ENCODE measurements at regions not wholly inside any gene's neighbourhood (a gene's known extent, or its start where the extent isn't known, plus 50 kb on each side); places are given as distances from the start of the nearest gene placed in this dataset.

DNA sequence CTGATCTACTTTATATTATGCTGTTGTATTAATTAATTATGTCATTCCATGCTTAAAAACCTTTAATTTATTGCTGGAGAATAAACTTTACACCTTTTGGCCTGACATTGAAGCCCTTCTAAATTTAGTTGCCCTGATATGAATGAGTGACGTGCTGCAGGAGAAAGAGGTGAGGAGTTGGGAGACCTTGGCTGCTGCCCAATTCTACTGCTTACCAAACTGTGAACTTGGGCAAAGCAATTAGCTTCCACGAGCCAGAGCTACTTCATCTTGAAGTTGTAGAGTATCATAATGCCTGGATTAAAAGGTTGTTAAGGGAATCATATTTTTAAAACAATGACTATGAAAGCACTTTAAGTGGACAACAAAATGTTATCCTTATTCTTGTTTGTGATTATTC, 126.8 kb upstream of the DEPDC1 start:
- DNase-seq (ENCODE audit: low read depth in 1 of 2, low spot score in 1 of 2) (no peak), FAIRE-seq (no peak), ATAC-seq (no peak)
- H3K4me2 ChIP-seq: peak overlapping the region; percentile 22
- no peak overlapping the region for H3K27ac ChIP-seq
- CTCF ChIA-PET: no interaction called here
- H3K4me1 ChIP-seq: peaks cover 14% of the 10 kb centered on the region; the same call in 2 of the 3 replicates
- WGBS (ENCODE audit: missing lambda C conversion rate): 32% methylated on average over 2 of the region's 2 CpGs
- peaks cover 6% of the 10 kb centered on the region; the same call in 1 of the 3 replicates for H3K9me3 ChIP-seq
- no peak overlapping the region for H3K4me3 ChIP-seq
- POLR2A ChIA-PET: no interaction called here
- TF ChIP-seq CBX2 (IDR thresholded peaks at IDR 0.05; ENCODE audit: borderline replicate concordance, low read depth): no peak
- TF ChIP-seq ZSCAN20 (CRISPR knock-in tag; IDR thresholded peaks at IDR 0.05): no peak
- no peak for TF ChIP-seq HOXB5 (CRISPR knock-in tag; IDR thresholded peaks at IDR 0.05)
- TF ChIP-seq MYC (IDR thresholded peaks at IDR 0.05; ENCODE audit: borderline replicate concordance, low read length): no peak
- TF ChIP-seq SREBF2 (IDR thresholded peaks at IDR 0.05): no peak
- TF ChIP-seq NR3C1 (IDR thresholded peaks at IDR 0.05): no peak

DNA sequence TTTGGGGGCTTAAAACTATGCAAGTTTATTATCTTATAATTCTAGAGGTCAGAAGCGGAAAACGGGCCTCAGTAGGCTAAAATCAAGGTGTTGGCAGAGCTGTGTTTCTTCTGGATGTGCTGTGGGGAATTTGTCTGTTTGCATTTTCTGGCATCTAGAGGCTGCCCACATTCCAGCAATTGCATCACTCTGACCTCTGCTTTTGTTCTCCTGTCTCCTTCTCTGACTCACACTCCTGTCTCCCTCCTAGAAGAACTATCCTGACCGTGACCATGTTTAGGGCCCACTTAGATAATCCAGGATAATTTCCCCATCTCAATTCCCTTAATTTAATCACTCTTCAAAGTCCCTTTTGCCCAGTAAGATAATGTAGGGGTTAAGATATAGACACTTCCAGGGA, 127.4 kb upstream of the DEPDC1 start:
- FAIRE-seq: no peak
- H3K4me2 ChIP-seq: peak overlapping the region; percentile 22
- CTCF ChIA-PET: no interaction called here
- POLR2A ChIA-PET: no interaction called here
- peaks cover 14% of the 10 kb centered on the region; the same call in 2 of the 3 replicates for H3K4me1 ChIP-seq
- peaks cover 6% of the 10 kb centered on the region; the same call in 1 of the 3 replicates for H3K9me3 ChIP-seq
- ATAC-seq: peak; percentile 85 to 86
- peak; percentile 10 to 39 for DNase-seq (ENCODE audit: low read depth in 1 of 2, low spot score in 1 of 2)
- H3K27ac ChIP-seq: peak overlapping the region in 1 of 2 experiments; percentile 54; a peak in 3 of 6 replicates
- TF ChIP-seq ESRRA (IDR thresholded peaks at IDR 0.05; ENCODE audit: borderline replicate concordance, low read length) (no peak), CEBPB (IDR thresholded peaks at IDR 0.05) (peak; percentile 58 to 86; a peak in 3 of 4 replicates), FOSL2 (IDR thresholded peaks at IDR 0.05) (no peak), FOSL2 (CRISPR knock-in tag; IDR thresholded peaks at IDR 0.05) (peak; percentile 46; the same call in 1 of the 2 replicates), HOXB5 (CRISPR knock-in tag; IDR thresholded peaks at IDR 0.05) (no peak), PBX3 (IDR thresholded peaks at IDR 0.05) (no peak), ZFP36 (IDR thresholded peaks at IDR 0.05; ENCODE audit: borderline replicate concordance, partially characterized antibody) (no peak)
- H3K4me3 ChIP-seq: no peak overlapping the region
- 25% methylated on average over 3 of the region's 3 CpGs for WGBS (ENCODE audit: missing lambda C conversion rate)

DNA sequence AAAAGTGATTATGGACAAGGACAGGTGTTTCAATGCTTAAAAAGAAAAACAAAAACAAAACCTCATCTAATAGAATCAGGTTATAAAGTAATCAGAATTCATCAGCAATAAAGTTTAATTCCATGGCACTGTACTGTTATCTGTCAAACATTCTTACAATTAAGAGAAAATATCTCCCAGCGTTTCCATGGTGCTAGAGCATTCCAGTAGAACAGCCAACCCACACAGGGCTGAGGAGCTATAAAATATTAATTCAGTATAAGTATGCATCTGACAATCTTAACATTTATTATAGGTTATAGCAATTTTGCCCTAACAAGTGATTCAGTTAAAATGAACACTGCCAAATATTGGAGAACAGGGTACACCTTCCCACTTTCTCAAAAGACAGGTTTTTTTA, 128.7 kb upstream of the DEPDC1 start:
- DNase-seq (ENCODE audit: low read depth in 1 of 2, low spot score in 1 of 2) (no peak), FAIRE-seq (no peak), ATAC-seq (no peak)
- Histone ChIP-seq H3K4me1 (peaks cover 14% of the 10 kb centered on the region; the same call in 2 of the 3 replicates), H3K9me3 (peaks cover 3% of the 10 kb centered on the region; the same call in 1 of the 3 replicates), H3K4me3 (no peak overlapping the region), H3K4me2 (no peak overlapping the region), H3K27ac (no peak overlapping the region)
- CTCF ChIA-PET: no interaction called here
- no peak for TF ChIP-seq E2F6 (IDR thresholded peaks at IDR 0.05; ENCODE audit: borderline replicate concordance, low read depth)
- TF ChIP-seq, protein P1, sequence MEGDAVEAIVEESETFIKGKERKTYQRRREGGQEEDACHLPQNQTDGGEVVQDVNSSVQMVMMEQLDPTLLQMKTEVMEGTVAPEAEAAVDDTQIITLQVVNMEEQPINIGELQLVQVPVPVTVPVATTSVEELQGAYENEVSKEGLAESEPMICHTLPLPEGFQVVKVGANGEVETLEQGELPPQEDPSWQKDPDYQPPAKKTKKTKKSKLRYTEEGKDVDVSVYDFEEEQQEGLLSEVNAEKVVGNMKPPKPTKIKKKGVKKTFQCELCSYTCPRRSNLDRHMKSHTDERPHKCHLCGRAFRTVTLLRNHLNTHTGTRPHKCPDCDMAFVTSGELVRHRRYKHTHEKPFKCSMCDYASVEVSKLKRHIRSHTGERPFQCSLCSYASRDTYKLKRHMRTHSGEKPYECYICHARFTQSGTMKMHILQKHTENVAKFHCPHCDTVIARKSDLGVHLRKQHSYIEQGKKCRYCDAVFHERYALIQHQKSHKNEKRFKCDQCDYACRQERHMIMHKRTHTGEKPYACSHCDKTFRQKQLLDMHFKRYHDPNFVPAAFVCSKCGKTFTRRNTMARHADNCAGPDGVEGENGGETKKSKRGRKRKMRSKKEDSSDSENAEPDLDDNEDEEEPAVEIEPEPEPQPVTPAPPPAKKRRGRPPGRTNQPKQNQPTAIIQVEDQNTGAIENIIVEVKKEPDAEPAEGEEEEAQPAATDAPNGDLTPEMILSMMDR (IDR thresholded peaks at IDR 0.05): no peak
- no peak for TF ChIP-seq ZC3H11A (IDR thresholded peaks at IDR 0.05)
- TF ChIP-seq RARB (CRISPR knock-in tag; IDR thresholded peaks at IDR 0.05): no peak
- TF ChIP-seq FOSB (CRISPR knock-in tag; IDR thresholded peaks at IDR 0.05): no peak
- TF ChIP-seq, protein P2, sequence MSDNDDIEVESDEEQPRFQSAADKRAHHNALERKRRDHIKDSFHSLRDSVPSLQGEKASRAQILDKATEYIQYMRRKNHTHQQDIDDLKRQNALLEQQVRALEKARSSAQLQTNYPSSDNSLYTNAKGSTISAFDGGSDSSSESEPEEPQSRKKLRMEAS (IDR thresholded peaks at IDR 0.05): no peak
- TF ChIP-seq ATOH8 (CRISPR knock-in tag; IDR thresholded peaks at IDR 0.05; ENCODE audit: low read depth): no peak
- no peak for TF ChIP-seq CBX8 (IDR thresholded peaks at IDR 0.05)
- no peak for TF ChIP-seq SMC3 (IDR thresholded peaks at IDR 0.05)
- TF ChIP-seq RAD21 (conservative IDR thresholded peaks at IDR 0.05 in 1 of 2, IDR thresholded peaks at IDR 0.05 in 1 of 2): no peak
- 38% methylated on average over 1 of the region's 1 CpG for WGBS (ENCODE audit: missing lambda C conversion rate)
- POLR2A ChIA-PET: no interaction called here

Data from A549 (cell line).